Neuronal stem cell (in vitro differentiated cells): ENCODE measurements at regions not wholly inside any gene's neighbourhood (a gene's known extent, or its start where the extent isn't known, plus 50 kb on each side); places are given as distances from the start of the nearest gene placed in this dataset.
"Not testable (repeated sequence)": the region's sequence is repeated elsewhere in the genome, so short reads cannot be mapped to it uniquely, and the experiment has no call there.

Experiments used
- DNase-seq: peaks from one replicate; pipeline ENCODE4 v3.0.0-alpha.2; 2013; ENCODE audit warnings: low spot score
- H2AFZ ChIP-seq: one replicate; pipeline ENCODE4 v1.6.1; 2013; ENCODE audit warnings: mild to moderate bottlenecking, low read length, inconsistent platforms
- H2AK5ac ChIP-seq: 2 replicates; pipeline ENCODE4 v1.6.1; 2013; ENCODE audit warnings: low read depth, mild to moderate bottlenecking, inconsistent platforms, low read length, moderate library complexity, mixed read lengths
- H2BK120ac ChIP-seq: 2 replicates; pipeline ENCODE4 v1.6.1; 2013; ENCODE audit warnings: low read depth, mild to moderate bottlenecking, inconsistent platforms, low read length, moderate library complexity, mixed read lengths
- H2BK12ac ChIP-seq: one replicate; pipeline ENCODE4 v1.6.1; 2013; ENCODE audit warnings: low read length, inconsistent platforms
- H2BK15ac ChIP-seq: 2 replicates; pipeline ENCODE4 v1.6.1; 2013; ENCODE audit warnings: mild to moderate bottlenecking, low read length, inconsistent platforms, mixed read lengths
- H2BK5ac ChIP-seq: one replicate; pipeline ENCODE4 v1.6.1; 2013; ENCODE audit warnings: inconsistent platforms, mild to moderate bottlenecking, low read length, moderate library complexity
- H3K14ac ChIP-seq: one replicate; pipeline ENCODE4 v1.6.1; 2013; ENCODE audit warnings: low read length, inconsistent platforms
- H3K18ac ChIP-seq: 2 replicates; pipeline ENCODE4 v1.6.1; 2013; ENCODE audit warnings: low read length, inconsistent platforms
- H3K23ac ChIP-seq: 2 replicates; pipeline ENCODE4 v1.6.1; 2013; ENCODE audit warnings: low read depth, mild to moderate bottlenecking, mixed read lengths, low read length, inconsistent platforms; ENCODE audit not compliant: poor library complexity
- H3K27ac ChIP-seq: replicated peaks from 3 replicates; pipeline ENCODE4 v1.5.1; 2013; ENCODE audit warnings: low read length, inconsistent platforms
- H3K27me3 ChIP-seq, 3 experiments: 2 replicates each; pipeline ENCODE4 v1.6.1; 2013; ENCODE audit warnings: low read length in 3 of 3, mild to moderate bottlenecking in 2 of 3, inconsistent platforms in 1 of 3, low read depth in 1 of 3, mixed read lengths in 1 of 3, moderate library complexity in 1 of 3; ENCODE audit not compliant: control insufficient read depth in 3 of 3, insufficient read depth in 3 of 3
- H3K36me3 ChIP-seq, 2 donors: replicated peaks in 1 of 2; 2 replicates each; pipeline ENCODE4 v1.6.1; 2013; ENCODE audit warnings: low read length in 2 of 2; ENCODE audit not compliant: control insufficient read depth in 2 of 2, insufficient read depth in 2 of 2
- H3K4ac ChIP-seq: 2 replicates; pipeline ENCODE4 v1.6.1; 2013; ENCODE audit warnings: inconsistent platforms, mild to moderate bottlenecking, low read length, moderate library complexity
- H3K4me1 ChIP-seq, 2 donors: 1 replicate in 1 of 2; 2 replicates in 1 of 2; pipeline ENCODE4 v1.6.1; 2013; ENCODE audit warnings: low read length in 2 of 2, low read depth in 1 of 2; ENCODE audit not compliant: control insufficient read depth in 2 of 2, insufficient read depth in 1 of 2
- H3K4me2 ChIP-seq: one replicate; pipeline ENCODE4 v1.6.1; 2013; ENCODE audit warnings: mild to moderate bottlenecking, low read length, inconsistent platforms; ENCODE audit not compliant: insufficient read depth, poor library complexity, severe bottlenecking
- H3K4me3 ChIP-seq, 2 donors: 2 replicates each; pipeline ENCODE4 v1.5.1; 2013; ENCODE audit warnings: low read length in 2 of 2, mild to moderate bottlenecking in 2 of 2, inconsistent platforms in 1 of 2, moderate library complexity in 1 of 2
- H3K79me1 ChIP-seq: one replicate; pipeline ENCODE4 v1.6.1; 2013; ENCODE audit warnings: low read depth, mild to moderate bottlenecking, inconsistent platforms, low read length, moderate library complexity
- H3K9ac ChIP-seq: one replicate; pipeline ENCODE4 v1.6.1; 2013; ENCODE audit warnings: mild to moderate bottlenecking, low read depth, low read length, inconsistent platforms; ENCODE audit not compliant: poor library complexity
- H3K9me3 ChIP-seq, 2 donors: replicated peaks in 1 of 2; 2 replicates each; pipeline versions ENCODE3 to v1.6.1; 2013; ENCODE audit warnings: low read length in 2 of 2, mild to moderate bottlenecking in 2 of 2, inconsistent platforms in 1 of 2, low read depth in 1 of 2, mixed read lengths in 1 of 2, moderate library complexity in 1 of 2; ENCODE audit not compliant: control insufficient read depth in 2 of 2, insufficient read depth in 1 of 2
- H4K8ac ChIP-seq: one replicate; pipeline ENCODE4 v1.6.1; 2013; ENCODE audit warnings: low read depth, mild to moderate bottlenecking, inconsistent platforms, low read length, moderate library complexity
- H4K91ac ChIP-seq: one replicate; pipeline ENCODE4 v1.6.1; 2013; ENCODE audit warnings: low read length, low read depth, mild to moderate bottlenecking, inconsistent platforms; ENCODE audit not compliant: poor library complexity
- WGBS, 2 donors: extraction: QIAGEN DNeasy Blood & Tissue Kit; methylation state at CpG; one replicate each; pipeline ENCODE4 v1.1.7; 2013; ENCODE audit warnings: missing lambda C conversion rate in 2 of 2, mixed read lengths in 1 of 2; ENCODE audit not compliant: insufficient read length in 2 of 2, insufficient replicate concordance in 1 of 2; ENCODE audit errors: extremely low coverage in 2 of 2; 5-methylcytosine and 5-hydroxymethylcytosine counted together

GRCh38 chr3:191085091-191085490 lies 114.0 kb upstream of the OSTN start:
- H2BK12ac ChIP-seq: no peak overlapping the region
- no peak overlapping the region for H4K8ac ChIP-seq
- H2BK120ac ChIP-seq: no peak overlapping the region
- no peak overlapping the region for H3K18ac ChIP-seq
- H3K4ac ChIP-seq: no peak overlapping the region
- H3K4me1 ChIP-seq: no peaks in the 10 kb centered on the region
- H3K27ac ChIP-seq: no peak overlapping the region
- no peaks in the 10 kb centered on the region for H3K9me3 ChIP-seq
- H3K79me1 ChIP-seq: no peaks in the 10 kb centered on the region
- no peak overlapping the region for H2BK5ac ChIP-seq
- no peak overlapping the region for H4K91ac ChIP-seq
- no peak overlapping the region for H2BK15ac ChIP-seq
- no peak overlapping the region for H2AFZ ChIP-seq
- no peak overlapping the region for H3K23ac ChIP-seq
- H3K14ac ChIP-seq: no peak overlapping the region
- no peaks in the 10 kb centered on the region for H3K27me3 ChIP-seq
- H3K4me3 ChIP-seq: no peak overlapping the region
- no peak overlapping the region for H3K9ac ChIP-seq
- no peak overlapping the region for H2AK5ac ChIP-seq
- no peak overlapping the region for H3K4me2 ChIP-seq
- DNase-seq: no peak
- H3K36me3 ChIP-seq: no peaks in the 10 kb centered on the region
- WGBS, 2 donors: no CpG with 5 or more reads among the region's 3 CpGs

GRCh38 chr3:191078913-191079312 lies 120.1 kb upstream of the OSTN start:
- not testable (repeated sequence) for H2BK120ac ChIP-seq, H3K23ac ChIP-seq, H3K4me3 ChIP-seq, H3K79me1 ChIP-seq, DNase-seq, H3K4me2 ChIP-seq, H4K8ac ChIP-seq, H2AK5ac ChIP-seq, H3K14ac ChIP-seq, H2BK5ac ChIP-seq, H3K36me3 ChIP-seq, H3K9ac ChIP-seq, H2BK15ac ChIP-seq, H3K27ac ChIP-seq, H2BK12ac ChIP-seq, H2AFZ ChIP-seq, H3K18ac ChIP-seq, H3K9me3 ChIP-seq, H3K4me1 ChIP-seq, H3K27me3 ChIP-seq, H4K91ac ChIP-seq, H3K4ac ChIP-seq
- WGBS, 2 donors: no CpG with 5 or more reads among the region's 3 CpGs

GRCh38 chr3:191076903-191077552 lies 122.0 kb upstream of the OSTN start:
- Histone ChIP-seq H2BK15ac (no peak overlapping the region), H2AFZ (no peak overlapping the region), H2BK120ac (no peak overlapping the region), H3K9ac (no peak overlapping the region), H3K18ac (no peak overlapping the region), H3K4me3 (no peak overlapping the region), H3K79me1 (no peaks in the 10 kb centered on the region), H3K27me3 (no peaks in the 10 kb centered on the region), H3K36me3 (no peaks in the 10 kb centered on the region), H3K14ac (no peak overlapping the region), H2AK5ac (no peak overlapping the region), H2BK12ac (no peak overlapping the region), H2BK5ac (no peak overlapping the region), H3K4me1 (no peaks in the 10 kb centered on the region), H3K9me3 (no peaks in the 10 kb centered on the region), H3K4ac (no peak overlapping the region), H3K4me2 (no peak overlapping the region), H4K8ac (no peak overlapping the region), H3K23ac (no peak overlapping the region), H3K27ac (no peak overlapping the region), H4K91ac (no peak overlapping the region)
- DNase-seq: no peak
- WGBS, 2 donors: no CpG with 5 or more reads among the region's 2 CpGs

- no peaks in the 10 kb centered on the region for H3K79me1 ChIP-seq
- H2BK120ac ChIP-seq: no peak overlapping the region
- H3K4me3 ChIP-seq: no peak overlapping the region
- no peak overlapping the region for H2BK15ac ChIP-seq
- H3K4me2 ChIP-seq: no peak overlapping the region
- H3K23ac ChIP-seq: no peak overlapping the region
- H4K91ac ChIP-seq: no peak overlapping the region
- H2AFZ ChIP-seq: no peak overlapping the region
- H3K4ac ChIP-seq: no peak overlapping the region
- H3K14ac ChIP-seq: no peak overlapping the region
- H3K27ac ChIP-seq: no peak overlapping the region
- no CpG with 5 or more reads among the region's 5 CpGs for WGBS, 2 donors
- H2AK5ac ChIP-seq: no peak overlapping the region
- no peak overlapping the region for H2BK5ac ChIP-seq
- no peak overlapping the region for H3K18ac ChIP-seq
- no peak overlapping the region for H3K9ac ChIP-seq
- no peaks in the 10 kb centered on the region for H3K27me3 ChIP-seq
- no peak for DNase-seq
- H3K4me1 ChIP-seq: no peaks in the 10 kb centered on the region
- H3K36me3 ChIP-seq: no peaks in the 10 kb centered on the region
- no peaks in the 10 kb centered on the region for H3K9me3 ChIP-seq
- H2BK12ac ChIP-seq: no peak overlapping the region
- no peak overlapping the region for H4K8ac ChIP-seq
Measured at GRCh38 chr3:191074511-191074910, 124.5 kb upstream of the OSTN start.
